Thyroid gland (tissue), 4 donors: ENCODE measurements at regions not wholly inside any gene's neighbourhood (a gene's known extent, or its start where the extent isn't known, plus 50 kb on each side); places are given as distances from the start of the nearest gene placed in this dataset.

ENCODE experiments used
- POLR2A ChIP-seq, 2 donors: fragments of 450-650 bp; IDR thresholded peaks; one replicate each; pipeline ENCODE4 v1.6.1; 2017; ENCODE audit warnings: antibody characterized with exemption in 2 of 2, mild to moderate bottlenecking in 2 of 2, moderate library complexity in 1 of 2
- TF ChIP-seq, protein P1 (sequence below), 6 experiments: fragments of 200-600 bp in 3 of 6; fragments of 450-650 bp in 3 of 6; sonication (generic) in 3 of 6; IDR thresholded peaks; one replicate each; pipeline ENCODE4 v1.5.1; 2016 to 2019; ENCODE audit warnings: antibody characterized with exemption in 6 of 6, mild to moderate bottlenecking in 2 of 6, inconsistent platforms in 1 of 6, moderate library complexity in 1 of 6

DNA sequence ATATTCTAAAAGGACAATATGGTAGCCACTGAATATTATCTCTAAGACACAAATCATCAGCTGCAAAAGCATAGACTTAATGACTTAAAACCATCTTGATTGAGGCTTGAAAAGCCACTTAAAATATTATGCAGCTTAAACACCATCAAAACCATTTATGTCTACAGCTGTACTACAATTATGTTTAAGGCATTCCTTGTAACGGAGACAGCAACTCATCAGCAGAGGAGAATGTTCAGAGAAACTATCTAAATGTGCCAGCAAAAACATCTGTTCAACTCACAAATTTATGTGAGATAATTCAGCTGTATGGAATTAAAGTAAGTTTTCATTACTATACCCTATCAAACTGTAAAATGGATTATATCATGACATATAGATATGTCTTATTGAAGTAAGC is 147.9 kb upstream of the CTSO start:
- TF ChIP-seq, protein P1, sequence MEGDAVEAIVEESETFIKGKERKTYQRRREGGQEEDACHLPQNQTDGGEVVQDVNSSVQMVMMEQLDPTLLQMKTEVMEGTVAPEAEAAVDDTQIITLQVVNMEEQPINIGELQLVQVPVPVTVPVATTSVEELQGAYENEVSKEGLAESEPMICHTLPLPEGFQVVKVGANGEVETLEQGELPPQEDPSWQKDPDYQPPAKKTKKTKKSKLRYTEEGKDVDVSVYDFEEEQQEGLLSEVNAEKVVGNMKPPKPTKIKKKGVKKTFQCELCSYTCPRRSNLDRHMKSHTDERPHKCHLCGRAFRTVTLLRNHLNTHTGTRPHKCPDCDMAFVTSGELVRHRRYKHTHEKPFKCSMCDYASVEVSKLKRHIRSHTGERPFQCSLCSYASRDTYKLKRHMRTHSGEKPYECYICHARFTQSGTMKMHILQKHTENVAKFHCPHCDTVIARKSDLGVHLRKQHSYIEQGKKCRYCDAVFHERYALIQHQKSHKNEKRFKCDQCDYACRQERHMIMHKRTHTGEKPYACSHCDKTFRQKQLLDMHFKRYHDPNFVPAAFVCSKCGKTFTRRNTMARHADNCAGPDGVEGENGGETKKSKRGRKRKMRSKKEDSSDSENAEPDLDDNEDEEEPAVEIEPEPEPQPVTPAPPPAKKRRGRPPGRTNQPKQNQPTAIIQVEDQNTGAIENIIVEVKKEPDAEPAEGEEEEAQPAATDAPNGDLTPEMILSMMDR (IDR thresholded peaks at IDR 0.05) = no peak
- TF ChIP-seq POLR2A (IDR thresholded peaks at IDR 0.05) = no peak
